ENCODE measurements at regions not wholly inside any gene's neighbourhood (a gene's known extent, or its start where the extent isn't known, plus 50 kb on each side); places are given as distances from the start of the nearest gene placed in this dataset.

DNA sequence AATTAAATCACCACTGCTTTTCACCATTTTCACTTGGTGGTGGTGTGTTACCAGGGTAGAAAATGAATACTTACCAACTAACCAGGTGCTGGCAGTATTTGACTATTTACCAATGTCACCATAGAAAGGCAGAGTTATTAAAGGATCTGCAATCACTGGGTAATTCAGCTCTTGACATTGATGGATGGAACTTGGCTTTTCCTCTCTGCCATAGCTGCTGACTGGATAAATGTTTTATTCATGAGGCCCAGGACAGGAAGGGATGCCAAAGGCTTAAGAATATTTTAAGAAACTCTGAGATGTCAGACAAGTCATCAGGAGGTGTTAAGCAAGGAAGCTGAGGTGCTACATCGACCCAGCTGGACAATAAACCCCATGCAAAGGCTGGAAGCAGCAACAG lies 495.5 kb upstream of the CFAP20DC start:
- no peak overlapping the region for H3K4me3 ChIP-seq
- WGBS (ENCODE audit: missing lambda C conversion rate), result 0% methylated on average over 1 of the region's 1 CpG
- DNase-seq (ENCODE audit: low read depth in 1 of 2, low spot score in 1 of 2) (no peak), FAIRE-seq (no peak), ATAC-seq (no peak)
- TF ChIP-seq RFX5 (IDR thresholded peaks at IDR 0.05) (no peak), PHF8 (IDR thresholded peaks at IDR 0.05; ENCODE audit: borderline replicate concordance, low read depth) (no peak), GATA3 (IDR thresholded peaks at IDR 0.05; ENCODE audit: borderline replicate concordance) (no peak), CHD2 (IDR thresholded peaks at IDR 0.05; ENCODE audit: low read length, partially characterized antibody) (no peak), BHLHE40 (IDR thresholded peaks at IDR 0.05; ENCODE audit: low read depth, low read length) (no peak), CEBPB (IDR thresholded peaks at IDR 0.05) (no peak), KDM1A (IDR thresholded peaks at IDR 0.05; ENCODE audit: low read depth) (no peak), NR3C1 (IDR thresholded peaks at IDR 0.05) (no peak), JUN (IDR thresholded peaks at IDR 0.05) (no peak), MAFK (IDR thresholded peaks at IDR 0.05; ENCODE audit: partially characterized antibody) (no peak), SMC3 (IDR thresholded peaks at IDR 0.05) (no peak), TP53 (CRISPR knock-in tag; IDR thresholded peaks at IDR 0.05) (no peak), JUNB (IDR thresholded peaks at IDR 0.05) (no peak), HDAC2 (IDR thresholded peaks at IDR 0.05) (no peak), HEYL (CRISPR knock-in tag; IDR thresholded peaks at IDR 0.05) (no peak)
- TF ChIP-seq, protein P1, sequence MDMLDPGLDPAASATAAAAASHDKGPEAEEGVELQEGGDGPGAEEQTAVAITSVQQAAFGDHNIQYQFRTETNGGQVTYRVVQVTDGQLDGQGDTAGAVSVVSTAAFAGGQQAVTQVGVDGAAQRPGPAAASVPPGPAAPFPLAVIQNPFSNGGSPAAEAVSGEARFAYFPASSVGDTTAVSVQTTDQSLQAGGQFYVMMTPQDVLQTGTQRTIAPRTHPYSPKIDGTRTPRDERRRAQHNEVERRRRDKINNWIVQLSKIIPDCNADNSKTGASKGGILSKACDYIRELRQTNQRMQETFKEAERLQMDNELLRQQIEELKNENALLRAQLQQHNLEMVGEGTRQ (IDR thresholded peaks at IDR 0.05), result no peak
- TF ChIP-seq, protein P2, sequence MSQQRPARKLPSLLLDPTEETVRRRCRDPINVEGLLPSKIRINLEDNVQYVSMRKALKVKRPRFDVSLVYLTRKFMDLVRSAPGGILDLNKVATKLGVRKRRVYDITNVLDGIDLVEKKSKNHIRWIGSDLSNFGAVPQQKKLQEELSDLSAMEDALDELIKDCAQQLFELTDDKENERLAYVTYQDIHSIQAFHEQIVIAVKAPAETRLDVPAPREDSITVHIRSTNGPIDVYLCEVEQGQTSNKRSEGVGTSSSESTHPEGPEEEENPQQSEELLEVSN (IDR thresholded peaks at IDR 0.05; ENCODE audit: borderline replicate concordance, low read depth), result no peak
- TF ChIP-seq, protein P3, sequence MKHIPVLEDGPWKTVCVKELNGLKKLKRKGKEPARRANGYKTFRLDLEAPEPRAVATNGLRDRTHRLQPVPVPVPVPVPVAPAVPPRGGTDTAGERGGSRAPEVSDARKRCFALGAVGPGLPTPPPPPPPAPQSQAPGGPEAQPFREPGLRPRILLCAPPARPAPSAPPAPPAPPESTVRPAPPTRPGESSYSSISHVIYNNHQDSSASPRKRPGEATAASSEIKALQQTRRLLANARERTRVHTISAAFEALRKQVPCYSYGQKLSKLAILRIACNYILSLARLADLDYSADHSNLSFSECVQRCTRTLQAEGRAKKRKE (CRISPR knock-in tag; IDR thresholded peaks at IDR 0.05; ENCODE audit: low read depth), result no peak
- H3K9me3 ChIP-seq, result no peaks in the 10 kb centered on the region
- no peak overlapping the region for H3K4me2 ChIP-seq
- H3K27ac ChIP-seq, result no peak overlapping the region
- CTCF ChIA-PET, result no interaction called here
- H3K4me1 ChIP-seq, result no peaks in the 10 kb centered on the region
- POLR2A ChIA-PET, result no interaction called here

DNA sequence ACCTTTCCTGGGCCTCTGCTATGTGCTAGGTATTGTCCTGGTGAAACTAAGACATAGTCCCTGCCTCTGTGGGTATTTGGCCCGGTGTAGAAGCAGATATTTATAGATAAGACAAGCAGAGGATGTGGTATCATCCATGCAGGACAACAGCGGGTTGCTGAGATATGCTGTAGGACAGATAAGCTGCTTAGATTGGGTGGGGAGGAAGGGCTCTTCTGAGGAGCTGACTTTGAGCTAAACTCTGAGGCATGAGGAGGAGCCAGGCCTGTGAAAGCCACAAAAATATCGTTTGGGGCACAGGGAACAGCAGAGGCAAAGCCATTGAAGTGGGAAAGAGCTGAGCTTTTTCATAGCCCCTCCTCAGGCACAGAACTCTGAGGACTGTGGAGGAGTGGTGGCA lies 492.5 kb upstream of the CFAP20DC start:
- ATAC-seq (no peak), FAIRE-seq (no peak), DNase-seq (ENCODE audit: low read depth in 1 of 2, low spot score in 1 of 2) (no peak)
- CTCF ChIA-PET, result interaction anchor here (1.2 kb wide), 1 partner anchor 33 kb away, joined by 5 read pairs; no protein-coding TSS in a partner anchor
- Histone ChIP-seq H3K4me3 (no peak overlapping the region), H3K4me2 (no peak overlapping the region), H3K9me3 (no peaks in the 10 kb centered on the region), H3K27ac (no peak overlapping the region), H3K4me1 (no peaks in the 10 kb centered on the region)
- WGBS (ENCODE audit: missing lambda C conversion rate), result 34% methylated on average over 3 of the region's 3 CpGs
- POLR2A ChIA-PET, result no interaction called here
- TF ChIP-seq RARB (CRISPR knock-in tag; IDR thresholded peaks at IDR 0.05) (no peak), HEYL (CRISPR knock-in tag; IDR thresholded peaks at IDR 0.05) (no peak), BHLHE40 (IDR thresholded peaks at IDR 0.05; ENCODE audit: low read depth, low read length) (no peak), TFCP2L1 (CRISPR knock-in tag; IDR thresholded peaks at IDR 0.05) (no peak), JUNB (IDR thresholded peaks at IDR 0.05) (no peak), MYC (IDR thresholded peaks at IDR 0.05; ENCODE audit: borderline replicate concordance, low read length) (no peak), CBX2 (IDR thresholded peaks at IDR 0.05; ENCODE audit: borderline replicate concordance, low read depth) (no peak), CHD2 (IDR thresholded peaks at IDR 0.05; ENCODE audit: low read length, partially characterized antibody) (no peak), KDM5A (IDR thresholded peaks at IDR 0.05) (no peak), HOXB13 (CRISPR knock-in tag; IDR thresholded peaks at IDR 0.05; ENCODE audit: low read depth) (no peak), RCOR1 (IDR thresholded peaks at IDR 0.05; ENCODE audit: low read depth, low read length) (no peak), ZFP36 (IDR thresholded peaks at IDR 0.05; ENCODE audit: borderline replicate concordance, partially characterized antibody) (no peak)
- TF ChIP-seq, protein P2 (IDR thresholded peaks at IDR 0.05; ENCODE audit: borderline replicate concordance, low read depth), result no peak
- TF ChIP-seq, protein P3 (CRISPR knock-in tag; IDR thresholded peaks at IDR 0.05; ENCODE audit: low read depth), result no peak
- TF ChIP-seq, protein P4, sequence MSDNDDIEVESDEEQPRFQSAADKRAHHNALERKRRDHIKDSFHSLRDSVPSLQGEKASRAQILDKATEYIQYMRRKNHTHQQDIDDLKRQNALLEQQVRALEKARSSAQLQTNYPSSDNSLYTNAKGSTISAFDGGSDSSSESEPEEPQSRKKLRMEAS (IDR thresholded peaks at IDR 0.05), result no peak
- TF ChIP-seq, protein P5, sequence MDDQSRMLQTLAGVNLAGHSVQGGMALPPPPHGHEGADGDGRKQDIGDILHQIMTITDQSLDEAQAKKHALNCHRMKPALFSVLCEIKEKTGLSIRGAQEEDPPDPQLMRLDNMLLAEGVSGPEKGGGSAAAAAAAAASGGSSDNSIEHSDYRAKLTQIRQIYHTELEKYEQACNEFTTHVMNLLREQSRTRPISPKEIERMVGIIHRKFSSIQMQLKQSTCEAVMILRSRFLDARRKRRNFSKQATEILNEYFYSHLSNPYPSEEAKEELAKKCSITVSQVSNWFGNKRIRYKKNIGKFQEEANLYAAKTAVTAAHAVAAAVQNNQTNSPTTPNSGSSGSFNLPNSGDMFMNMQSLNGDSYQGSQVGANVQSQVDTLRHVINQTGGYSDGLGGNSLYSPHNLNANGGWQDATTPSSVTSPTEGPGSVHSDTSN (IDR thresholded peaks at IDR 0.05), result no peak
- TF ChIP-seq, protein P6, sequence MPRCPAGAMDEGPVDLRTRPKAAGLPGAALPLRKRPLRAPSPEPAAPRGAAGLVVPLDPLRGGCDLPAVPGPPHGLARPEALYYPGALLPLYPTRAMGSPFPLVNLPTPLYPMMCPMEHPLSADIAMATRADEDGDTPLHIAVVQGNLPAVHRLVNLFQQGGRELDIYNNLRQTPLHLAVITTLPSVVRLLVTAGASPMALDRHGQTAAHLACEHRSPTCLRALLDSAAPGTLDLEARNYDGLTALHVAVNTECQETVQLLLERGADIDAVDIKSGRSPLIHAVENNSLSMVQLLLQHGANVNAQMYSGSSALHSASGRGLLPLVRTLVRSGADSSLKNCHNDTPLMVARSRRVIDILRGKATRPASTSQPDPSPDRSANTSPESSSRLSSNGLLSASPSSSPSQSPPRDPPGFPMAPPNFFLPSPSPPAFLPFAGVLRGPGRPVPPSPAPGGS (IDR thresholded peaks at IDR 0.05), result no peak
